DOHH2 (cell line): ENCODE measurements at regions not wholly inside any gene's neighbourhood (a gene's known extent, or its start where the extent isn't known, plus 50 kb on each side); places are given as distances from the start of the nearest gene placed in this dataset.

ENCODE experiments used
- H3F3A ChIP-seq: fragments of 200-600 bp; sonication (generic), shearing (Covaris generic); 2 replicates; pipeline ENCODE4 v1.6.0; 2016; ENCODE audit warnings: antibody characterized with exemption, mild to moderate bottlenecking; ENCODE audit not compliant: control insufficient read depth, insufficient read depth
- H3K27ac ChIP-seq: fragments of 200-600 bp; sonication (generic); 2 replicates; pipeline ENCODE4 v1.5.1; 2014; ENCODE audit warnings: low read depth, mild to moderate bottlenecking, low read length, moderate library complexity
- H3K27me3 ChIP-seq: fragments of 200-600 bp; sonication (generic); 2 replicates; pipeline ENCODE4 v1.6.1; 2014; ENCODE audit warnings: mild to moderate bottlenecking, low read length, mixed read lengths; ENCODE audit not compliant: control insufficient read depth
- H3K36me3 ChIP-seq: fragments of 200-600 bp; sonication (generic); 2 replicates; pipeline ENCODE4 v1.6.1; 2014; ENCODE audit warnings: mild to moderate bottlenecking, low read length, moderate library complexity, mixed read lengths; ENCODE audit not compliant: control insufficient read depth
- H3K4me1 ChIP-seq: fragments of 200-600 bp; sonication (generic); 2 replicates; pipeline ENCODE4 v1.6.1; 2014; ENCODE audit warnings: mild to moderate bottlenecking, low read length, mixed read lengths; ENCODE audit not compliant: control insufficient read depth
- H3K4me2 ChIP-seq: fragments of 200-600 bp; sonication (generic); 2 replicates; pipeline ENCODE4 v1.6.0; 2014; ENCODE audit warnings: mild to moderate bottlenecking, low read length, moderate library complexity
- H3K4me3 ChIP-seq: fragments of 200-600 bp; sonication (generic); 2 replicates; pipeline ENCODE4 v1.5.1; 2014; ENCODE audit warnings: mild to moderate bottlenecking, low read length, mixed read lengths
- H3K79me2 ChIP-seq: fragments of 200-600 bp; sonication (generic); 2 replicates; pipeline ENCODE4 v1.6.1; 2014; ENCODE audit warnings: mild to moderate bottlenecking, low read length, mixed read lengths; ENCODE audit not compliant: control insufficient read depth
- H3K9me2 ChIP-seq: fragments of 200-600 bp; sonication (generic); replicated peaks from 2 replicates; pipeline ENCODE4 v1.6.1; 2014; ENCODE audit warnings: mild to moderate bottlenecking, low read length, mixed read lengths; ENCODE audit not compliant: control insufficient read depth
- H3K9me3 ChIP-seq: fragments of 200-600 bp; sonication (generic); 2 replicates; pipeline ENCODE4 v1.6.1; 2014; ENCODE audit warnings: antibody characterized with exemption, low read length, mixed read lengths; ENCODE audit not compliant: control insufficient read depth, insufficient read depth
- H4K20me1 ChIP-seq: fragments of 200-600 bp; sonication (generic); 2 replicates; pipeline ENCODE4 v1.6.0; 2014; ENCODE audit warnings: low read depth, mild to moderate bottlenecking, antibody characterized with exemption, low read length, moderate library complexity; ENCODE audit not compliant: control insufficient read depth, insufficient read depth
- CTCF ChIP-seq: fragments of 200-600 bp; sonication (generic); IDR thresholded peaks from one replicate; pipeline ENCODE4 v1.5.1; 2014; ENCODE audit warnings: antibody characterized with exemption, mild to moderate bottlenecking, low read depth, low read length; ENCODE audit not compliant: poor library complexity, severe bottlenecking
- EZH2phosphoT487 ChIP-seq: fragments of 200-600 bp; sonication (generic); IDR thresholded peaks from 2 replicates; pipeline ENCODE4 v1.6.1; 2017; ENCODE audit warnings: borderline replicate concordance, mild to moderate bottlenecking, antibody characterized with exemption, low read length, moderate library complexity, mixed read lengths

- H4K20me1 ChIP-seq, result no peaks in the 10 kb centered on the region
- H3K27ac ChIP-seq, result no peak overlapping the region
- H3F3A ChIP-seq, result no peaks in the 10 kb centered on the region
- H3K79me2 ChIP-seq, result no peaks in the 10 kb centered on the region
- no peaks in the 10 kb centered on the region for H3K9me2 ChIP-seq
- no peaks in the 10 kb centered on the region for H3K36me3 ChIP-seq
- H3K4me1 ChIP-seq, result no peaks in the 10 kb centered on the region
- no peak overlapping the region for H3K4me3 ChIP-seq
- no peak overlapping the region for H3K4me2 ChIP-seq
- no peak for TF ChIP-seq EZH2phosphoT487
- TF ChIP-seq CTCF, result no peak
- H3K27me3 ChIP-seq, result no peaks in the 10 kb centered on the region; the same call in 1 of the 2 replicates
- peaks cover 4% of the 10 kb centered on the region; the same call in 1 of the 2 replicates for H3K9me3 ChIP-seq
Observed at GRCh38 chr3:41148478-41148877, 50.8 kb upstream of the CTNNB1 start.

- no peaks in the 10 kb centered on the region for H3K79me2 ChIP-seq
- H3K9me2 ChIP-seq, result no peaks in the 10 kb centered on the region
- no peaks in the 10 kb centered on the region; the same call in 1 of the 2 replicates for H3K27me3 ChIP-seq
- H3F3A ChIP-seq, result no peaks in the 10 kb centered on the region
- no peaks in the 10 kb centered on the region for H4K20me1 ChIP-seq
- no peaks in the 10 kb centered on the region for H3K4me1 ChIP-seq
- peaks cover 4% of the 10 kb centered on the region; the same call in 1 of the 2 replicates for H3K9me3 ChIP-seq
- H3K36me3 ChIP-seq, result no peaks in the 10 kb centered on the region
- no peak overlapping the region for H3K4me3 ChIP-seq
- H3K4me2 ChIP-seq, result no peak overlapping the region
- TF ChIP-seq EZH2phosphoT487, result no peak
- TF ChIP-seq CTCF, result no peak
- H3K27ac ChIP-seq, result no peak overlapping the region
Observed at GRCh38 chr3:41148901-41149300, 50.4 kb upstream of the CTNNB1 start.
